Loucy (cell line): ENCODE measurements at regions not wholly inside any gene's neighbourhood (a gene's known extent, or its start where the extent isn't known, plus 50 kb on each side); places are given as distances from the start of the nearest gene placed in this dataset.

ENCODE experiments used
- EZH2phosphoT487 ChIP-seq: fragments of 200-600 bp; IDR thresholded peaks from 2 replicates; pipeline ENCODE4 v1.6.1; 2018; ENCODE audit warnings: antibody characterized with exemption, mild to moderate bottlenecking, moderate library complexity, borderline replicate concordance
- TF ChIP-seq, protein P1 (sequence below): fragments of 200-600 bp; sonication (generic); conservative IDR thresholded peaks from 2 replicates; pipeline ENCODE4 v1.5.1; 2014; ENCODE audit warnings: mild to moderate bottlenecking, antibody characterized with exemption, low read length

DNA sequence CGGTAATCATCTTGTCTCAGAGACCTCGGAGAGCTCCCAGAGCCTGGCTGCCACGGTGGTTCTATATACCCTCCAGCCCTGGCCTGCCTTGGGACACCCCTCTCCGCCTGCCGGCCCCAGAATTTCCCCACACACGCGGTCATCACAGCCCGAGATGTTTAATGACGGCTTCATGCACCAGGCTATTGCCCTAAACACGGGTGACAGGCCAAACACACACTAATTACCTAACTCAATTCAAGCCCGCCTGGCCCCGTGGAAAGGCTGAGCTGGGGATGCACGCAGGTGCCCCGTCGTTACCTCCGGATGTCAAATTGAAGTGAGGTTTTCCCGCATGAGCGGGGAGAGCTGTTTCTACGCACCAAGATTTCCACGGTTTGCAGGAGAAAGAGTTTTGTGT, 72.9 kb upstream of the PPP2R3B start:
- no peak for TF ChIP-seq EZH2phosphoT487
- TF ChIP-seq, protein P1, sequence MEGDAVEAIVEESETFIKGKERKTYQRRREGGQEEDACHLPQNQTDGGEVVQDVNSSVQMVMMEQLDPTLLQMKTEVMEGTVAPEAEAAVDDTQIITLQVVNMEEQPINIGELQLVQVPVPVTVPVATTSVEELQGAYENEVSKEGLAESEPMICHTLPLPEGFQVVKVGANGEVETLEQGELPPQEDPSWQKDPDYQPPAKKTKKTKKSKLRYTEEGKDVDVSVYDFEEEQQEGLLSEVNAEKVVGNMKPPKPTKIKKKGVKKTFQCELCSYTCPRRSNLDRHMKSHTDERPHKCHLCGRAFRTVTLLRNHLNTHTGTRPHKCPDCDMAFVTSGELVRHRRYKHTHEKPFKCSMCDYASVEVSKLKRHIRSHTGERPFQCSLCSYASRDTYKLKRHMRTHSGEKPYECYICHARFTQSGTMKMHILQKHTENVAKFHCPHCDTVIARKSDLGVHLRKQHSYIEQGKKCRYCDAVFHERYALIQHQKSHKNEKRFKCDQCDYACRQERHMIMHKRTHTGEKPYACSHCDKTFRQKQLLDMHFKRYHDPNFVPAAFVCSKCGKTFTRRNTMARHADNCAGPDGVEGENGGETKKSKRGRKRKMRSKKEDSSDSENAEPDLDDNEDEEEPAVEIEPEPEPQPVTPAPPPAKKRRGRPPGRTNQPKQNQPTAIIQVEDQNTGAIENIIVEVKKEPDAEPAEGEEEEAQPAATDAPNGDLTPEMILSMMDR = no peak
